ENCODE measurements at regions not wholly inside any gene's neighbourhood (a gene's known extent, or its start where the extent isn't known, plus 50 kb on each side); places are given as distances from the start of the nearest gene placed in this dataset.
A peak's percentile ranks its signal among the peaks of the same experiment; 100 is the strongest.

DNA sequence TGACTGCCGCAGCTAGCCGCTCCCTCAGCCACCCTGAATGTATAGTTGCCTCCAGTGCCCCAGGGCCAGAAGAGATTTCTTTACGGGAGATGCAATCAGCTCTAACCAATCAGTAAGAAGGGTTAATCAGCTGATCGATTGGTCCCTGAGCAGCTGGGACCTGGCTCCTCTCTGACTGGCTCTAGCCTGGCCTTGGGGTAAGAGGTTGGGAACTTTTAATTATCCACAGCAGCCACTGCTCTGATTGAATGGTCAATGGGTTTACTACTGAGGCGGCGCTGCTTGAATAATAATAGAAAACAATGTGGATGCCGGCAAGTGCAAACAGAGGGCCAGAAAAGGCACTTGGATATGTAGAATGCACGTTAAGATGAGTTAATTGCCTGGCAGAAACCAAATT, 99.8 kb downstream of the TFAP2A start:
- ChIA-PET CTCF (no interaction called here), POLR2A (interaction anchor here (0.5 kb wide), 1 partner anchor 11 kb away, joined by 6 read pairs; no protein-coding TSS in a partner anchor)
- BruUV-seq (replicated peaks), result no TSS peak
- Histone ChIP-seq H3K4me3 (ENCODE audit: low read depth in 2 of 2, low read length in 2 of 2) (no peak overlapping the region), H3K27ac (ENCODE audit: low read length) (peak overlapping the region; percentile 83), H3K9me3 (ENCODE audit: control insufficient read depth, insufficient read depth, low read depth, low read length) (no peaks in the 10 kb centered on the region), H3K4me1 (ENCODE audit: control insufficient read depth, insufficient read depth, low read length) (peaks cover 47% of the 10 kb centered on the region), H3K36me3 (ENCODE audit: control insufficient read depth, insufficient read depth, low read length) (no peaks in the 10 kb centered on the region), H3K27me3 (ENCODE audit: control insufficient read depth, insufficient read depth, low read length) (no peaks in the 10 kb centered on the region)
- in situ Hi-C loops (cut with HindIII; ENCODE audit: low pct_unique_long_range_greater_than_20kb, low sequenced_read_pairs), result no loop called here
- intact Hi-C loops (cut with micrococcal nuclease; ENCODE audit: unreplicated experiment), result no loop called here
- 0 out of 2 replicates have a peak, but pooled peaks have one; percentile 7 for ATAC-seq
- TF ChIP-seq, protein P1, sequence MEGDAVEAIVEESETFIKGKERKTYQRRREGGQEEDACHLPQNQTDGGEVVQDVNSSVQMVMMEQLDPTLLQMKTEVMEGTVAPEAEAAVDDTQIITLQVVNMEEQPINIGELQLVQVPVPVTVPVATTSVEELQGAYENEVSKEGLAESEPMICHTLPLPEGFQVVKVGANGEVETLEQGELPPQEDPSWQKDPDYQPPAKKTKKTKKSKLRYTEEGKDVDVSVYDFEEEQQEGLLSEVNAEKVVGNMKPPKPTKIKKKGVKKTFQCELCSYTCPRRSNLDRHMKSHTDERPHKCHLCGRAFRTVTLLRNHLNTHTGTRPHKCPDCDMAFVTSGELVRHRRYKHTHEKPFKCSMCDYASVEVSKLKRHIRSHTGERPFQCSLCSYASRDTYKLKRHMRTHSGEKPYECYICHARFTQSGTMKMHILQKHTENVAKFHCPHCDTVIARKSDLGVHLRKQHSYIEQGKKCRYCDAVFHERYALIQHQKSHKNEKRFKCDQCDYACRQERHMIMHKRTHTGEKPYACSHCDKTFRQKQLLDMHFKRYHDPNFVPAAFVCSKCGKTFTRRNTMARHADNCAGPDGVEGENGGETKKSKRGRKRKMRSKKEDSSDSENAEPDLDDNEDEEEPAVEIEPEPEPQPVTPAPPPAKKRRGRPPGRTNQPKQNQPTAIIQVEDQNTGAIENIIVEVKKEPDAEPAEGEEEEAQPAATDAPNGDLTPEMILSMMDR (IDR thresholded peaks at IDR 0.05), result no peak
- TF ChIP-seq POLR2AphosphoS5 (IDR thresholded peaks at IDR 0.05; ENCODE audit: low read depth, low read length), result no peak
- TF ChIP-seq TCF7L2 (IDR thresholded peaks at IDR 0.05; ENCODE audit: low read depth, low read length), result no peak
- TF ChIP-seq, protein P2, sequence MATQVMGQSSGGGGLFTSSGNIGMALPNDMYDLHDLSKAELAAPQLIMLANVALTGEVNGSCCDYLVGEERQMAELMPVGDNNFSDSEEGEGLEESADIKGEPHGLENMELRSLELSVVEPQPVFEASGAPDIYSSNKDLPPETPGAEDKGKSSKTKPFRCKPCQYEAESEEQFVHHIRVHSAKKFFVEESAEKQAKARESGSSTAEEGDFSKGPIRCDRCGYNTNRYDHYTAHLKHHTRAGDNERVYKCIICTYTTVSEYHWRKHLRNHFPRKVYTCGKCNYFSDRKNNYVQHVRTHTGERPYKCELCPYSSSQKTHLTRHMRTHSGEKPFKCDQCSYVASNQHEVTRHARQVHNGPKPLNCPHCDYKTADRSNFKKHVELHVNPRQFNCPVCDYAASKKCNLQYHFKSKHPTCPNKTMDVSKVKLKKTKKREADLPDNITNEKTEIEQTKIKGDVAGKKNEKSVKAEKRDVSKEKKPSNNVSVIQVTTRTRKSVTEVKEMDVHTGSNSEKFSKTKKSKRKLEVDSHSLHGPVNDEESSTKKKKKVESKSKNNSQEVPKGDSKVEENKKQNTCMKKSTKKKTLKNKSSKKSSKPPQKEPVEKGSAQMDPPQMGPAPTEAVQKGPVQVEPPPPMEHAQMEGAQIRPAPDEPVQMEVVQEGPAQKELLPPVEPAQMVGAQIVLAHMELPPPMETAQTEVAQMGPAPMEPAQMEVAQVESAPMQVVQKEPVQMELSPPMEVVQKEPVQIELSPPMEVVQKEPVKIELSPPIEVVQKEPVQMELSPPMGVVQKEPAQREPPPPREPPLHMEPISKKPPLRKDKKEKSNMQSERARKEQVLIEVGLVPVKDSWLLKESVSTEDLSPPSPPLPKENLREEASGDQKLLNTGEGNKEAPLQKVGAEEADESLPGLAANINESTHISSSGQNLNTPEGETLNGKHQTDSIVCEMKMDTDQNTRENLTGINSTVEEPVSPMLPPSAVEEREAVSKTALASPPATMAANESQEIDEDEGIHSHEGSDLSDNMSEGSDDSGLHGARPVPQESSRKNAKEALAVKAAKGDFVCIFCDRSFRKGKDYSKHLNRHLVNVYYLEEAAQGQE (IDR thresholded peaks at IDR 0.05; ENCODE audit: insufficient read depth in 1 of 2, low read depth in 2 of 2, low read length in 1 of 2), result no peak
- TF ChIP-seq SIN3A (IDR thresholded peaks at IDR 0.05; ENCODE audit: borderline replicate concordance, insufficient read depth, low read depth, low read length), result no peak
- DNase-seq (ENCODE audit: low read depth, low spot score), result no peak

DNA sequence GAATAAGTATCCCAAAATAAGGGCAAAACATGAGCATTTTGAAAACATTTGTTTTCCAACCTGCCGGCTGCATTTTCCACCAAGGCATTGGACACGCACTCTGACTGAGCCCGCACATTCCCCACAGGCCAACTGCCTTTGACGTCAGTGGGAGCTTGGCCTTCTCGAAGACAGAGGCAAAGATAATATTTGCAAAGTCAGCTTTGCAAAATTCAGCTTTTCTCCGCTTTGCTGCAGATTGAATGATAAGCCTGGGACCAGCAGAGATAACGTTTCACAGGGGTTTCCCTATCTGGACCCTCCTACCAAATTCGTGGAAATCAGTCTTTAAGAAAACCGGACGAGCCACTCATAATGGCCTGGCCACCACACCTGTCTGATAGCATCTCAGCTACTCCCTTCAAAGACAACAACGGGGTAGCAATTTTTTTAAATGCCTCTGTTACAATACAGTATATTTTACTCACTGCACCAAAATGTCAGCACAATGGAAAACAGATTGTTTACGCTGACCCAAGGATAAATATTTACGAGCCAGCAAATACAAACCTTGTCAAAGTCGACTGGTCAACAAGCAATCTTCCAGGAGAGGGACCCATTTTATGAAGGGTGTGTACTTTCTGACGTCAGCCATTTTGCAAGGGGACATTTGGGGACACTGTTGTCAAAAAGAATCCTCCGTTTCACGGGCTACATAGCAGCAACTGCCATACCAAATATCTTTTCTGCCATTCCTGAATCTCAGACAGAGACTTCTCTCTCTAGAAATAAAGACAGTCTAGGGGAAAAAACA, 100.5 kb downstream of the TFAP2A start:
- intact Hi-C loops (cut with micrococcal nuclease; ENCODE audit: unreplicated experiment) (no loop called here), in situ Hi-C loops (cut with HindIII; ENCODE audit: low pct_unique_long_range_greater_than_20kb, low sequenced_read_pairs) (no loop called here)
- Histone ChIP-seq H3K4me1 (ENCODE audit: control insufficient read depth, insufficient read depth, low read length) (peaks cover 53% of the 10 kb centered on the region), H3K4me3 (ENCODE audit: low read depth in 2 of 2, low read length in 2 of 2) (no peak overlapping the region), H3K36me3 (ENCODE audit: control insufficient read depth, insufficient read depth, low read length) (no peaks in the 10 kb centered on the region), H3K27me3 (ENCODE audit: control insufficient read depth, insufficient read depth, low read length) (no peaks in the 10 kb centered on the region), H3K9me3 (ENCODE audit: control insufficient read depth, insufficient read depth, low read depth, low read length) (no peaks in the 10 kb centered on the region), H3K27ac (ENCODE audit: low read length) (peak overlapping the region; percentile 83)
- ATAC-seq (no peak), DNase-seq (ENCODE audit: low read depth, low spot score) (no peak)
- ChIA-PET CTCF (no interaction called here), POLR2A (interaction anchor here (0.5 kb wide), 1 partner anchor 11 kb away, joined by 6 read pairs; no protein-coding TSS in a partner anchor)
- BruUV-seq (replicated peaks), result no TSS peak
- TF ChIP-seq, protein P2 (IDR thresholded peaks at IDR 0.05; ENCODE audit: insufficient read depth in 1 of 2, low read depth in 2 of 2, low read length in 1 of 2), result no peak
- TF ChIP-seq, protein P1 (IDR thresholded peaks at IDR 0.05), result no peak
- TF ChIP-seq TCF7L2 (IDR thresholded peaks at IDR 0.05; ENCODE audit: low read depth, low read length) (no peak), SIN3A (IDR thresholded peaks at IDR 0.05; ENCODE audit: borderline replicate concordance, insufficient read depth, low read depth, low read length) (no peak), POLR2AphosphoS5 (IDR thresholded peaks at IDR 0.05; ENCODE audit: low read depth, low read length) (no peak)

All from Panc1 (cell line).